ENCODE measurements at regions not wholly inside any gene's neighbourhood (a gene's known extent, or its start where the extent isn't known, plus 50 kb on each side); places are given as distances from the start of the nearest gene placed in this dataset.
"Not testable (repeated sequence)": the region's sequence is repeated elsewhere in the genome, so short reads cannot be mapped to it uniquely, and the experiment has no call there.

DNA sequence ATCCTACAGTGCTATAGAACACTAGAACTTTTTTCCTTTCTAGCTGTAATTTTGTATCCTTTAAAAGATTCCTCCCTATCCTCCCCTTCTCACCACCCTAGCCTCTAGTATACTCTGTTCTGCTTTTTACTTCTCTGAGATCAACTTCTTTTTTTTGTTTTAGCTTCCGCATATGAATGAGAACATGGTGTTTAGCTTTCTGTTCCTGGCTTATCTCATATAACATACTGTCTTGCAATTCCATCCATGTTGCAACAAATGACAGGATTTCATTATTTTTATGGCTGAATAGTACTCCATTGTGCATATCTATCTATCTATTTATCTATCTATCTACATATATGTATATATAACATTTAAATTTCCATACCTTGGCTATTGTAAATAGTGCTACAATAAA, 126.0 kb upstream of the MAN2A1 start:
- Histone ChIP-seq H3K27ac (ENCODE audit: low read depth in 2 of 2, low read length in 2 of 2) (no peak overlapping the region), H3K4me1 (ENCODE audit: control insufficient read depth in 2 of 2, insufficient read depth in 2 of 2, low read length in 2 of 2) (no peaks in the 10 kb centered on the region)

DNA sequence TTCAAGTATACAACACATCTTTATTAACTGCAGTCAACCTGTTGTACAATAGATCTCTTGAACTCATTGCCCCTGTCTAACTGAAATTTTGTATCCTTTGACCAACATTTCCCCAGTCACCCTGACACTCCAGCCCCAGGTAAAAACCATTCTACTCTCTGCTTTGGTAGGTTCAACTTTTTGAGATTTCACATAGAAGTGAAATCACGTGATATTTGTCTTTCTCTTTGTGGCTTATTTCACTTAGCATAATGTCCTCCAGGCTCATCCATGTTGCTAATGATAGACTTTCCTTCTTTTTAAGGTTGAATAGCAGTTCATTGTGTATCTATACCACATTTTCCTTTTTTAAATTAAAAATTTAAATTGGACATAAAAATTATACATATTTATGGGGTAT, 126.5 kb upstream of the MAN2A1 start:
- Histone ChIP-seq H3K4me1 (ENCODE audit: control insufficient read depth in 2 of 2, insufficient read depth in 2 of 2, low read length in 2 of 2) (no peaks in the 10 kb centered on the region), H3K27me3 (ENCODE audit: control insufficient read depth in 2 of 2, insufficient read depth in 2 of 2, low read length in 2 of 2) (no peaks in the 10 kb centered on the region), H3K9me3 (ENCODE audit: control insufficient read depth in 2 of 2, low read length in 2 of 2) (no peaks in the 10 kb centered on the region), H3K4me3 (ENCODE audit: low read length in 2 of 2) (no peak overlapping the region), H3K36me3 (ENCODE audit: control insufficient read depth in 2 of 2, insufficient read depth in 2 of 2, low read length in 2 of 2) (no peaks in the 10 kb centered on the region), H3K9ac (ENCODE audit: low read depth in 1 of 2, low read length in 2 of 2) (no peak overlapping the region), H3K27ac (ENCODE audit: low read depth in 2 of 2, low read length in 2 of 2) (no peak overlapping the region)

More for the DNA sequence above, 126.0 kb upstream of the MAN2A1 start:
- Histone ChIP-seq H3K9me3 (ENCODE audit: control insufficient read depth in 2 of 2, low read length in 2 of 2) (no peaks in the 10 kb centered on the region), H3K27me3 (ENCODE audit: control insufficient read depth in 2 of 2, insufficient read depth in 2 of 2, low read length in 2 of 2) (no peaks in the 10 kb centered on the region), H3K36me3 (ENCODE audit: control insufficient read depth in 2 of 2, insufficient read depth in 2 of 2, low read length in 2 of 2) (no peaks in the 10 kb centered on the region), H3K4me3 (ENCODE audit: low read length in 2 of 2) (no peak overlapping the region), H3K9ac (ENCODE audit: low read depth in 1 of 2, low read length in 2 of 2) (no peak overlapping the region)

DNA sequence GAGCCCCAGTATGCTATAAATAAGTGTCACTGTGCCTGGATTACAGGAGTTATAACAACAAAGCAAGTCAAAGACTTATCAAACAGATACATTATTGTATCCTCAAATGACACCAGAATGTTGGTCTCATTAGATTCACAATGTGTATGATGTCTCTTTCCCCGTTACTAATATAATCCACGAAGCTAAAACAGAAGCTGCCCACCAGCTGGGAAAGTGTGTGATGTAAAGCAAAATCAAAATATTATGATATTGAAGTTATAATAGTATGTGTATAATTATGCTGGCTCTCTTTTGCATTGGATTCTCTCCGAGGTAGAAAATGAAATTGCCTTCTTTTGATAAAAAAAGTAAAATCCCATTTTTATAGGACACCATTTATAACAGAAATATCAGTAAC, 127.3 kb upstream of the MAN2A1 start:
- no peaks in the 10 kb centered on the region for H3K27me3 ChIP-seq (ENCODE audit: control insufficient read depth in 2 of 2, insufficient read depth in 2 of 2, low read length in 2 of 2)
- H3K36me3 ChIP-seq (ENCODE audit: control insufficient read depth in 2 of 2, insufficient read depth in 2 of 2, low read length in 2 of 2): no peaks in the 10 kb centered on the region
- no peaks in the 10 kb centered on the region for H3K4me1 ChIP-seq (ENCODE audit: control insufficient read depth in 2 of 2, insufficient read depth in 2 of 2, low read length in 2 of 2)
- no peak overlapping the region for H3K9ac ChIP-seq (ENCODE audit: low read depth in 1 of 2, low read length in 2 of 2)
- H3K27ac ChIP-seq (ENCODE audit: low read depth in 2 of 2, low read length in 2 of 2): no peak overlapping the region
- no peak overlapping the region for H3K4me3 ChIP-seq (ENCODE audit: low read length in 2 of 2)
- H3K9me3 ChIP-seq (ENCODE audit: control insufficient read depth in 2 of 2, low read length in 2 of 2): no peaks in the 10 kb centered on the region

DNA sequence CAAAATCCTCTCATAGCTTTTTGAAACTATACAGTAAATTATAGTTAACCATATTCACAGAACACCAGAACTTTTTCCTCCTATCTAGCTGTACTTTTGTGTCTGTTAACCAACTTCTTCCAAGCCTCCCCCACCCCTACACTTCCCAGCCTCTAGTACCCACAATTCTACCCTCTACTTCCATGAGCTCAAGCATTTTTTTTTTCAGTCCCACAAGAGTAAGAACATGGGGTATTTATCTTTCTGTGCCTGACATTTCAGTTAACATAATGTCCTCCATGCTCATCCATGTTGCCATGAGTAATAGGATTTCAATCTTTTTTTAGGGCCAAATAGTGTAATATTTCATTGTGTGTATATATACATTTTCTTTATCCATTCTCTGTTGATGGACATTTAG, 128.3 kb upstream of the MAN2A1 start:
- H3K9ac ChIP-seq (ENCODE audit: low read depth in 1 of 2, low read length in 2 of 2): no peak overlapping the region
- no peaks in the 10 kb centered on the region for H3K27me3 ChIP-seq (ENCODE audit: control insufficient read depth in 2 of 2, insufficient read depth in 2 of 2, low read length in 2 of 2)
- H3K36me3 ChIP-seq (ENCODE audit: control insufficient read depth in 2 of 2, insufficient read depth in 2 of 2, low read length in 2 of 2): no peaks in the 10 kb centered on the region
- H3K27ac ChIP-seq (ENCODE audit: low read depth in 2 of 2, low read length in 2 of 2): no peak overlapping the region
- H3K4me1 ChIP-seq (ENCODE audit: control insufficient read depth in 2 of 2, insufficient read depth in 2 of 2, low read length in 2 of 2): no peaks in the 10 kb centered on the region
- no peaks in the 10 kb centered on the region for H3K9me3 ChIP-seq (ENCODE audit: control insufficient read depth in 2 of 2, low read length in 2 of 2)
- no peak overlapping the region for H3K4me3 ChIP-seq (ENCODE audit: low read length in 2 of 2)

DNA sequence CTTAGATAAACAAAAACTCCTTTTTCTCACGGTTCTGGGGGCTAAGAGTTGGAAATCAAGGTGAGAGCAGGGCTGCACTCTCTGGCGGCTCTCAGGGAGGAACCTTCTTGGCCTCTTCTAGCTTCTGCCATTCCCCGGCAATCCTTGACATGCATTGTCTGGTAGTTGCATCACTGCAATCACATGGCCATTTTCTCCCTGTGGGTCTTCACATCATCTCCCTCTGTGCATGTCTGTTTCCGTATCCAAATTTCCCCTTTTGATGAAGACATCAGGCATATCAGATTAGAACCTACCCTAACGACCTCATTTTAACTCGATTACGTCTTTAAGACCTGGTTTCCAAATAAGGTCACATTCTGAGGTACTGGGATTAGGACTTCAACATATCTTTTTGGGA, 129.2 kb upstream of the MAN2A1 start:
- no peak overlapping the region for H3K27ac ChIP-seq (ENCODE audit: low read depth in 2 of 2, low read length in 2 of 2)
- no peak overlapping the region for H3K4me3 ChIP-seq (ENCODE audit: low read length in 2 of 2)
- H3K27me3 ChIP-seq (ENCODE audit: control insufficient read depth in 2 of 2, insufficient read depth in 2 of 2, low read length in 2 of 2): no peaks in the 10 kb centered on the region
- no peaks in the 10 kb centered on the region for H3K36me3 ChIP-seq (ENCODE audit: control insufficient read depth in 2 of 2, insufficient read depth in 2 of 2, low read length in 2 of 2)
- no peaks in the 10 kb centered on the region for H3K4me1 ChIP-seq (ENCODE audit: control insufficient read depth in 2 of 2, insufficient read depth in 2 of 2, low read length in 2 of 2)
- no peak overlapping the region for H3K9ac ChIP-seq (ENCODE audit: low read depth in 1 of 2, low read length in 2 of 2)
- H3K9me3 ChIP-seq (ENCODE audit: control insufficient read depth in 2 of 2, low read length in 2 of 2): no peaks in the 10 kb centered on the region

DNA sequence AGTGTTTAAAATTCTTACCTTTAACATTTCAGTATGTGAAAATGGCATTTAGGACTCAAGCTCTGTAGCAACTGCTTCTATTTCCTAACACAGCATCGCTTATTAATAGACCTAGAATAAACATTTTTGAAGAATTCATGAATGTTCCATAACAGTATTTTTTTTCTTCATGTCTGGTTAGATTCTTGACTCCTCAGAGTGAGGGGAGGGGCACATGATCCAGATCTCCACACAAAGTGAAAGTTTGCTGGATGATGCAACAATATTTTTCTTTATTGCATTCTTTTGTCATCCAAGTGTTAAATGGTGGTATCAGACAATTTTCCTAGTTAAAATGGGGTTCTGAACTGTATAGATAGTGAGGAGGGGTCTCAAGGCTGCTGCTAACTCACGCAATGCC, 130.8 kb upstream of the MAN2A1 start:
- H3K4me1 ChIP-seq (ENCODE audit: control insufficient read depth in 2 of 2, insufficient read depth in 2 of 2, low read length in 2 of 2): no peaks in the 10 kb centered on the region
- H3K9ac ChIP-seq (ENCODE audit: low read depth in 1 of 2, low read length in 2 of 2): no peak overlapping the region
- H3K27me3 ChIP-seq (ENCODE audit: control insufficient read depth in 2 of 2, insufficient read depth in 2 of 2, low read length in 2 of 2): no peaks in the 10 kb centered on the region
- no peak overlapping the region for H3K27ac ChIP-seq (ENCODE audit: low read depth in 2 of 2, low read length in 2 of 2)
- H3K36me3 ChIP-seq (ENCODE audit: control insufficient read depth in 2 of 2, insufficient read depth in 2 of 2, low read length in 2 of 2): no peaks in the 10 kb centered on the region
- no peaks in the 10 kb centered on the region for H3K9me3 ChIP-seq (ENCODE audit: control insufficient read depth in 2 of 2, low read length in 2 of 2)
- H3K4me3 ChIP-seq (ENCODE audit: low read length in 2 of 2): no peak overlapping the region

DNA sequence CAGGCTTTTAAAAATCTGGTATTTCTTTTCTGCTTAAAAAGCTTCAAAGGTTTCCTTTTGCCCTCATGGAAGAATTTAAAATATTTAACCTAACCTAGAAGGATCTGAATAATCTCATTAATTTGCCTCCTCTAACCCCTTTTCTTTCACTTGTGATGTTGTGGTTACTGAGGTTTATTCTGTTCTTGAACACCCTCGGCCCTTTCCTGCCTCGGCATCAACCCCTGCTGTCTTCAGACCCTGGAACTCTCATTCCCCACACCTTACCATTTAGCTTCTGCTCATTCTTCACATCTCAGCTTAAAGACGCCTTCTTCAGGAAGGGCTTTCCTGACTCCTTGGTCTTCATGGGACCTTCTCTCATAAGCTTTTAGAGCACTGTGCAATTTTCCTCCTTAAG, 131.4 kb upstream of the MAN2A1 start:
- no peak overlapping the region for H3K27ac ChIP-seq (ENCODE audit: low read depth in 2 of 2, low read length in 2 of 2)
- H3K9ac ChIP-seq (ENCODE audit: low read depth in 1 of 2, low read length in 2 of 2): no peak overlapping the region
- H3K4me1 ChIP-seq (ENCODE audit: control insufficient read depth in 2 of 2, insufficient read depth in 2 of 2, low read length in 2 of 2): no peaks in the 10 kb centered on the region
- H3K36me3 ChIP-seq (ENCODE audit: control insufficient read depth in 2 of 2, insufficient read depth in 2 of 2, low read length in 2 of 2): no peaks in the 10 kb centered on the region
- no peaks in the 10 kb centered on the region for H3K27me3 ChIP-seq (ENCODE audit: control insufficient read depth in 2 of 2, insufficient read depth in 2 of 2, low read length in 2 of 2)
- no peaks in the 10 kb centered on the region for H3K9me3 ChIP-seq (ENCODE audit: control insufficient read depth in 2 of 2, low read length in 2 of 2)
- no peak overlapping the region for H3K4me3 ChIP-seq (ENCODE audit: low read length in 2 of 2)

DNA sequence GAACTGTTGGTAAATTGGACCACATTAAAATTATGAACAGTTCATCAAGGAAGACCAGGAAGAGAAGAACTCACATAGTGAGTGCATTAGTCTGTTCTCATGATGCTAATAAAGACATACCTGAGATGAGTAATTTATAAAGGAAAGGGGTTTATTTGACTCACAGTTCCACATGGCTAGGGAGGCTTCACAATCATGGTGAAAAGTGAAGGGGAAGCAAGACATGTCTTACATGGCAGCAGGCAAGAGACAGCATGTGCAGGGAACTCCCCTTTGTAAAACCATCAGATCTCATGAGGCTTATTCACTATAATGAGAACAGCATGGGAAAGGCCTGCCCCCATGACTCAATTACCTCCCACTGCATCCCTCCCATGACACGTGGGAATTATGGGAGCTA, 135.9 kb upstream of the MAN2A1 start:
- H3K27me3 ChIP-seq (ENCODE audit: control insufficient read depth in 2 of 2, insufficient read depth in 2 of 2, low read length in 2 of 2): no peaks in the 10 kb centered on the region
- no peak overlapping the region for H3K9ac ChIP-seq (ENCODE audit: low read depth in 1 of 2, low read length in 2 of 2)
- H3K4me1 ChIP-seq (ENCODE audit: control insufficient read depth in 2 of 2, insufficient read depth in 2 of 2, low read length in 2 of 2): no peaks in the 10 kb centered on the region
- no peaks in the 10 kb centered on the region for H3K9me3 ChIP-seq (ENCODE audit: control insufficient read depth in 2 of 2, low read length in 2 of 2)
- no peaks in the 10 kb centered on the region for H3K36me3 ChIP-seq (ENCODE audit: control insufficient read depth in 2 of 2, insufficient read depth in 2 of 2, low read length in 2 of 2)
- H3K4me3 ChIP-seq (ENCODE audit: low read length in 2 of 2): no peak overlapping the region
- H3K27ac ChIP-seq (ENCODE audit: low read depth in 2 of 2, low read length in 2 of 2): no peak overlapping the region

DNA sequence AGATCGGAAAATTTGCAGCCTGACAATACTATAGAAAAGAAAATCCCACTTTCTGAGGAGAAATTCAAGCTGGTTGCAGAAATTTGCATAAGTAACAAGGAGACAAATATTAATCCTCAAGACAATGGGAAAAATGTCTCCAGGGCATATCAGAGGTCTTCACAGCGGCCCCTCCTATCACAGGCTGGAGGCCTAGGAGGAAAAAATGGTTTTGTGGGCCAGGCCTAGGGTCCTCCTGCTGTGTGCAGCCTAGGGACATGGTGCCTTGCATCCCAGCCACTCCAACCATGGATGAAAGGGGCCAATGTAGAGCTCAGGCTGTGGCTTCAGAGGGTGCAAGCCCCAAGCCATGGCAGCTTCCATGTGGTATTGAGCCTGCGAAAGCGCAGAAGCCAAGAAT, 138.5 kb upstream of the MAN2A1 start:
- not testable (repeated sequence) for H3K9me3 ChIP-seq (ENCODE audit: control insufficient read depth in 2 of 2, low read length in 2 of 2); H3K4me1 ChIP-seq (ENCODE audit: control insufficient read depth in 2 of 2, insufficient read depth in 2 of 2, low read length in 2 of 2); H3K36me3 ChIP-seq (ENCODE audit: control insufficient read depth in 2 of 2, insufficient read depth in 2 of 2, low read length in 2 of 2); H3K27me3 ChIP-seq (ENCODE audit: control insufficient read depth in 2 of 2, insufficient read depth in 2 of 2, low read length in 2 of 2); H3K4me3 ChIP-seq (ENCODE audit: low read length in 2 of 2); H3K9ac ChIP-seq (ENCODE audit: low read depth in 1 of 2, low read length in 2 of 2); H3K27ac ChIP-seq (ENCODE audit: low read depth in 2 of 2, low read length in 2 of 2)

DNA sequence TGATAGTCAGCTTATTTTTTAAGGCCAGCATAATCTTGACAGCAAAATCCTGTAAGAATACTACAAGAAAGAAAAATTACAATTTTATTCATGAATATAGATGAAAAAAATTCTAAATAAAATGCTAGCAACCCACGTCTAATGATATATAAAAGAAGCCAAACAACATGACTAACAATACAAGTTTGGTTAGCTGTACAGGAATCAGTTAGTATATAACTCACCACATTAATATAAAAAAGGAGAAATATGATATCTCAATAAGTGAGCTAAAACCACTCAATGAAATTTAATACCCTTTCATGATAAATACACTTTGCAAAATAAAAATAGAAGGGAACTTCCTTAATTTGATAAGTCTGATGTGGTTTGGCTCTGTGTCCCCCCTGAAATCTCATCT, 139.7 kb upstream of the MAN2A1 start:
- H3K9ac ChIP-seq (ENCODE audit: low read depth in 1 of 2, low read length in 2 of 2): no peak overlapping the region
- no peaks in the 10 kb centered on the region for H3K4me1 ChIP-seq (ENCODE audit: control insufficient read depth in 2 of 2, insufficient read depth in 2 of 2, low read length in 2 of 2)
- H3K36me3 ChIP-seq (ENCODE audit: control insufficient read depth in 2 of 2, insufficient read depth in 2 of 2, low read length in 2 of 2): no peaks in the 10 kb centered on the region
- H3K27me3 ChIP-seq (ENCODE audit: control insufficient read depth in 2 of 2, insufficient read depth in 2 of 2, low read length in 2 of 2): no peaks in the 10 kb centered on the region
- H3K4me3 ChIP-seq (ENCODE audit: low read length in 2 of 2): no peak overlapping the region
- H3K27ac ChIP-seq (ENCODE audit: low read depth in 2 of 2, low read length in 2 of 2): no peak overlapping the region
- no peaks in the 10 kb centered on the region for H3K9me3 ChIP-seq (ENCODE audit: control insufficient read depth in 2 of 2, low read length in 2 of 2)

DNA sequence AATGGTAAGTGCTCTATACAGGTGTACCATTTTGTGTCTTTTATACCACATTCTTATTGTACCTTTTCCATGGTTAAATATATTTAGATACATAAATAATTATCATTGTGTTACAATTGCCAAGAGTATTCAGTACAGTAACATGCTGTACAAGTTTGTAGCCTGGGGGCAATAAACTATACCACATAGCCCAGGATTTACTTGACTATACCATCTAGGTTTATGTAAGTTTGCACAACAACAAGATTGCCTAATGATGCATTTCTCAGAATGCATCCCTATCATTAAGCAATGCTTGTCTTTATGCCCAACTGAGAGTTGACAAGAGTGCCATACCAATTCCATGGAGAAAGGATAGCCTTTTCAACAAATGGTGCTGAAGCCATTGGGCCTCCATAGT, 136.7 kb upstream of the PJA2 start:
- no peak overlapping the region for H3K9ac ChIP-seq (ENCODE audit: low read depth in 1 of 2, low read length in 2 of 2)
- no peaks in the 10 kb centered on the region for H3K9me3 ChIP-seq (ENCODE audit: control insufficient read depth in 2 of 2, low read length in 2 of 2)
- H3K4me1 ChIP-seq (ENCODE audit: control insufficient read depth in 2 of 2, insufficient read depth in 2 of 2, low read length in 2 of 2): no peaks in the 10 kb centered on the region
- H3K27me3 ChIP-seq (ENCODE audit: control insufficient read depth in 2 of 2, insufficient read depth in 2 of 2, low read length in 2 of 2): no peaks in the 10 kb centered on the region
- no peak overlapping the region for H3K4me3 ChIP-seq (ENCODE audit: low read length in 2 of 2)
- no peak overlapping the region for H3K27ac ChIP-seq (ENCODE audit: low read depth in 2 of 2, low read length in 2 of 2)
- no peaks in the 10 kb centered on the region for H3K36me3 ChIP-seq (ENCODE audit: control insufficient read depth in 2 of 2, insufficient read depth in 2 of 2, low read length in 2 of 2)
